ENCODE measurements at regions not wholly inside any gene's neighbourhood (a gene's known extent, or its start where the extent isn't known, plus 50 kb on each side); places are given as distances from the start of the nearest gene placed in this dataset.
A peak's percentile ranks its signal among the peaks of the same experiment; 100 is the strongest.

DNA sequence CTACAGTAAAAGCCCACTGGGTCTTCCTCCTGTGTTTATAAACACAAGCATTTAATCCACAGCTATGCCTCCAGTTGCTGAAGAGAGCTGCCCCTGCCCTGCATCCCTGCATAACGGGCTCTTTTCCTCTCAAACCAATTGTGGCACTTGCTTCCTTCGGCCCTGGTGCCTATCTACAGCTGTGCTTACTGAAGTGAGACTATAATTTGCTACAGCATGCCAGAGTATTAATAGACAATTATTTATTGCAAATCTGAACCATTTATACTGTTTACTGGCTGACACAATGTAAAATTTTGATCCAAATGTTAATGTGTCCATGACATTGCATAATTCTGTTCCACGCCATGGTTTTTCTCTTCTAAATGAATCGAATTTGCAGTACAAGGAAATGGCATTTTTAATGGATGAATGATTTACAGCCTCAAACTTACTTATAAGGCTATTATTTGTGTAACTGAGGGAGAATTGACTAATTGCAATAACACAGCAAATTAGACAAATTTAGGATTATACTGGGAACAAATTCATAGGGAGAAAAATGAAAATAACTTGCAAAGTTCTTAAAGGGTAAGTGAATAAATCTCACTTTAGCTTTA lies 457.0 kb upstream of the HNRNPA3 start:
- intact Hi-C loops (cut with DNase I), result no loop called here
- H3K9me3 ChIP-seq, result no peaks in the 10 kb centered on the region

DNA sequence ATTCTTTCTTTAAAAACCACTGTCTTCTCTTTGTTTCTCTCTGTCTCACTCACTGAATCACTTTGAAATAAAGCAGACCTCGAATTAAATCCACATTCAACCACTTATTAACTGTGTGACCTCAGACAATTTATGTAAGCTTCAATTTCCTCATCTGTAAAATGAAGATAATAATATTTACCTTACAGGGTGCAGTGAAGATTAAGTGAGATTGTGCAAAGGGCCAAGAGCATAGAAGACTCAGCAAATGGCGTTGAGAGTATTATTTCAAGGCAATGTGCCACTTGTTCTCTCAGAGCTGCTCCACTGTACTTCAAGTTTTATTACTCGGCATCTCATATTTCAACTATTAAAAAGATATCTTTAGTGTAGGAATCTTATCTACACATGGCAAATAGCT lies 454.2 kb upstream of the HNRNPA3 start:
- ATAC-seq, result peak in 1 of 4 donors; percentile 59

More for the DNA sequence above, 457.0 kb upstream of the HNRNPA3 start:
- H3K4me3 ChIP-seq, result no peak overlapping the region
- no peak for FAIRE-seq
- no peak overlapping the region for H3K27ac ChIP-seq
- H3K27me3 ChIP-seq, result no peaks in the 10 kb centered on the region
- ATAC-seq, result no peak
- TF ChIP-seq, protein P1, sequence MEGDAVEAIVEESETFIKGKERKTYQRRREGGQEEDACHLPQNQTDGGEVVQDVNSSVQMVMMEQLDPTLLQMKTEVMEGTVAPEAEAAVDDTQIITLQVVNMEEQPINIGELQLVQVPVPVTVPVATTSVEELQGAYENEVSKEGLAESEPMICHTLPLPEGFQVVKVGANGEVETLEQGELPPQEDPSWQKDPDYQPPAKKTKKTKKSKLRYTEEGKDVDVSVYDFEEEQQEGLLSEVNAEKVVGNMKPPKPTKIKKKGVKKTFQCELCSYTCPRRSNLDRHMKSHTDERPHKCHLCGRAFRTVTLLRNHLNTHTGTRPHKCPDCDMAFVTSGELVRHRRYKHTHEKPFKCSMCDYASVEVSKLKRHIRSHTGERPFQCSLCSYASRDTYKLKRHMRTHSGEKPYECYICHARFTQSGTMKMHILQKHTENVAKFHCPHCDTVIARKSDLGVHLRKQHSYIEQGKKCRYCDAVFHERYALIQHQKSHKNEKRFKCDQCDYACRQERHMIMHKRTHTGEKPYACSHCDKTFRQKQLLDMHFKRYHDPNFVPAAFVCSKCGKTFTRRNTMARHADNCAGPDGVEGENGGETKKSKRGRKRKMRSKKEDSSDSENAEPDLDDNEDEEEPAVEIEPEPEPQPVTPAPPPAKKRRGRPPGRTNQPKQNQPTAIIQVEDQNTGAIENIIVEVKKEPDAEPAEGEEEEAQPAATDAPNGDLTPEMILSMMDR (IDR thresholded peaks at IDR 0.05), result no peak
- WGBS, 2 donors, result 60 to 66% methylated on average over 4 of the region's 4 CpGs
- no peaks in the 10 kb centered on the region for H3K36me3 ChIP-seq
- peaks cover 0 to 11% (median 9%) of the 10 kb centered on the region in 3 donors for H3K4me1 ChIP-seq
- DNase-seq, result no peak

DNA sequence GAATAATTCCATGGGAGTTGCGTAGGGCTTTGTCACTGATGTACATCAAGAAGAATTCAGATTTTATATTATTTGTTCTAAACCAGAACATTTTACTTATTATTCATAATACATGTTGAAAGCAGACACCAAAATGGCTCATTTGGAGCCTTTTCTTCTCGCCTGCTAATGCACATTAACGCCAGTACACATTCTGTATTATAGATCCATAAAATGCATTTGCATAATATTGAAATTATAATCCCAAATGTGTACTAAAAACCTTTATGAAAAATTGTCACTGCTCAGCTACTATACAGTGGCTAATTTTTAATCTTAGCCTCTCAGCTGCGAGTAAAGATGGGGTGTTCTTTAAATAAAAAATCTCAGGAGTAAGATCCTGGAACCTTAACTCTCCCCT lies 452.2 kb upstream of the HNRNPA3 start:
- DNase-seq, result no peak
- no peak overlapping the region for H3K4me3 ChIP-seq
- ATAC-seq, result no peak
- intact Hi-C loops (cut with DNase I), result no loop called here
- WGBS, 2 donors, result 92 to 93% methylated on average over 4 of the region's 4 CpGs
- no peaks in the 10 kb centered on the region for H3K9me3 ChIP-seq
- no peaks in the 10 kb centered on the region for H3K27me3 ChIP-seq
- no peaks in the 10 kb centered on the region for H3K36me3 ChIP-seq
- TF ChIP-seq, protein P1 (IDR thresholded peaks at IDR 0.05), result no peak
- no peak overlapping the region for H3K27ac ChIP-seq
- no peak for FAIRE-seq
- H3K4me1 ChIP-seq, result peaks cover 0 to 11% (median 4%) of the 10 kb centered on the region in 3 donors

More for the DNA sequence above, 454.2 kb upstream of the HNRNPA3 start:
- DNase-seq (no peak), FAIRE-seq (no peak)
- H3K4me3 ChIP-seq, result no peak overlapping the region
- H3K27ac ChIP-seq, result no peak overlapping the region
- 13 to 14% methylated on average over 3 of the region's 3 CpGs for WGBS, 2 donors
- H3K27me3 ChIP-seq, result no peaks in the 10 kb centered on the region
- no peaks in the 10 kb centered on the region for H3K9me3 ChIP-seq
- H3K4me1 ChIP-seq, result peaks cover 0 to 11% (median 9%) of the 10 kb centered on the region in 3 donors
- TF ChIP-seq, protein P1 (IDR thresholded peaks at IDR 0.05), result no peak
- no peaks in the 10 kb centered on the region for H3K36me3 ChIP-seq
- intact Hi-C loops (cut with DNase I), result no loop called here

DNA sequence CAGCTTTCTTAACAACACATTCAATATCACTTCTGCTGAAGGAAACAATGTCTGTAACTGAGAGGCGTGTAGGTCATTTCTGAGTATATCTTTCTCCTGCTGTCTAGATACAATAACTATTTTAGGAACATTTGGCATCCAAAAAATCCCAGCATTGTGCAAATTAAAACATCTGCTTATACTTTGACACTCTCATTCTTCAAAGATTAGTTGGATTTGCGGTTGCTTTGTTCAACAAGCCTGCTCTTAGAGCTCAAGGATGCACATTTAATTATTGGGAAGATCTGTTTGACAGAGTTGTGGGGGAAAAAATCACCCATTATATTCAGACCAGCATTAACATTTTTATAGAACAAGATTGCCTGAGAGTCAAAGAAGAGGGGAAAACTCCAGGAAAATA lies 449.5 kb upstream of the HNRNPA3 start:
- intact Hi-C loops (cut with DNase I), result no loop called here
- FAIRE-seq, result no peak
- WGBS, 2 donors, result 83 to 84% methylated on average over 2 of the region's 2 CpGs

More for the DNA sequence above, 449.5 kb upstream of the HNRNPA3 start:
- Histone ChIP-seq H3K27me3 (no peaks in the 10 kb centered on the region), H3K4me1 (peaks cover 0 to 10% (median 4%) of the 10 kb centered on the region in 3 donors), H3K4me3 (no peak overlapping the region), H3K9me3 (no peaks in the 10 kb centered on the region), H3K36me3 (no peaks in the 10 kb centered on the region), H3K27ac (no peak overlapping the region)
- DNase-seq, result no peak
- TF ChIP-seq, protein P1 (IDR thresholded peaks at IDR 0.05), result no peak
- no peak for ATAC-seq

Data from pancreas (tissue), 10 donors.